Sigmoid colon (tissue), 6 donors: ENCODE measurements at regions not wholly inside any gene's neighbourhood (a gene's known extent, or its start where the extent isn't known, plus 50 kb on each side); places are given as distances from the start of the nearest gene placed in this dataset.

Experiments
- DNase-seq: peaks from one replicate; pipeline ENCODE4 v3.0.0-alpha.2; 2019
- H3K27ac ChIP-seq, 4 donors: fragments of 200-600 bp; sonication (generic); one replicate each; pipeline ENCODE4 v1.5.1; 2016 to 2019; ENCODE audit warnings: mild to moderate bottlenecking in 1 of 4
- H3K27me3 ChIP-seq, 3 donors: fragments of 200-600 bp; sonication (generic); one replicate each; pipeline ENCODE4 v1.5.1; 2019; ENCODE audit warnings: mild to moderate bottlenecking in 1 of 3
- H3K36me3 ChIP-seq, 4 donors: fragments of 200-600 bp; sonication (generic); one replicate each; pipeline ENCODE4 v1.5.1; 2016 to 2019
- H3K4me1 ChIP-seq, 4 donors: fragments of 200-600 bp; sonication (generic); one replicate each; pipeline ENCODE4 v1.5.1; 2017 to 2019
- H3K4me3 ChIP-seq, 4 donors: fragments of 200-600 bp; sonication (generic); one replicate each; pipeline ENCODE4 v1.5.1; 2017 to 2019; ENCODE audit warnings: mild to moderate bottlenecking in 2 of 4, moderate library complexity in 1 of 4
- H3K9me3 ChIP-seq, 4 donors: fragments of 200-600 bp in 3 of 4; sonication (generic) in 3 of 4; one replicate each; pipeline versions ENCODE4 v1.5.1 to v1.6.1; 2013 to 2019
- EP300 ChIP-seq, 4 donors: sonication (generic); formaldehyde crosslinking; IDR thresholded peaks; one replicate each; pipeline ENCODE4 v1.6.1; 2017; ENCODE audit warnings: antibody characterized with exemption in 4 of 4
- POLR2A ChIP-seq, 2 donors: fragments of 450-650 bp; IDR thresholded peaks; one replicate each; pipeline ENCODE4 v1.6.1; 2016; ENCODE audit warnings: antibody characterized with exemption in 2 of 2, mild to moderate bottlenecking in 2 of 2, moderate library complexity in 2 of 2
- POLR2AphosphoS5 ChIP-seq, 4 donors: sonication (generic); formaldehyde crosslinking; IDR thresholded peaks; one replicate each; pipeline ENCODE4 v1.6.1; 2017; ENCODE audit warnings: antibody characterized with exemption in 4 of 4
- WGBS, 2 donors: extraction: QIAGEN DNeasy Blood & Tissue Kit; methylation state at CpG; one replicate each; pipeline ENCODE4 v1.1.7; 2013; 5-methylcytosine and 5-hydroxymethylcytosine counted together
- intact Hi-C: fragments of 100-400 bp; cut with DNase I; formaldehyde crosslinking; loops from one replicate; pipeline ENCODE4 v1.15.1; 2023
- TF ChIP-seq, protein P1 (sequence below), 4 experiments: fragments of 450-650 bp in 3 of 4; fragments of 200-600 bp in 1 of 4; IDR thresholded peaks; one replicate each; pipeline ENCODE4 v1.5.1; 2016 to 2019; ENCODE audit warnings: antibody characterized with exemption in 4 of 4, mild to moderate bottlenecking in 3 of 4, moderate library complexity in 2 of 4
- donor health status: healthy with polysubstance abuse.
- donor health status: healthy.

DNA sequence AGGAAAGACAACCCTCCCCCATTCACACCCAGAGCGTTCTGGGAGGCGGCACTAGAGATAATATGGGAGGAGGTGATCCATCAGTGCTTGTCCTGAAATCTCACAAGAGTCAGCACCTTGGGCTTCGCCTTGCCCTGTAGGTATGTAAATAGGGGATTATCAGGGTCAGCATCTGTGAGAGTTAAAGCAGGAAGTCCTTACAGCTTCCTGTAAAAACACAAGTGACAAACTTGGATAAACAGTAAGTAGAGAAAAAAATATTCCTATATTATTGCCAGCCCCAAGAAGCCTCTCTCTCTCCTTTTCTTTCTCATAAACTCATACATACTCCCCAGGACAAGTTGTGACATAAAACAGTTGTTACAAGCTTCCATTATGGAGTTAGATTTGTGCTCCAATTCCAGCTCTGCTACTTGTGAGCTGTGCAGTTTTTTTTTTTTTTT is 187.7 kb downstream of the MAF start:
- peak in 2 of 4 donors; percentile 48 to 64 for TF ChIP-seq POLR2AphosphoS5 (IDR thresholded peaks at IDR 0.05)
- TF ChIP-seq EP300 (IDR thresholded peaks at IDR 0.05): no peak
- 70 to 89% methylated on average over 3 of the region's 3 CpGs for WGBS, 2 donors
- Histone ChIP-seq H3K4me3 (no peak overlapping the region), H3K27ac (peak overlapping the region in 1 of 4 donors; percentile 17), H3K4me1 (peaks cover 0 to 10% (median 0%) of the 10 kb centered on the region in 4 donors), H3K9me3 (no peaks in the 10 kb centered on the region), H3K36me3 (no peaks in the 10 kb centered on the region), H3K27me3 (no peaks in the 10 kb centered on the region)
- no peak for DNase-seq
- intact Hi-C loops: no loop called here

GRCh38 chr16:79411805-79412204 is 188.7 kb downstream of the MAF start:
- Histone ChIP-seq H3K27me3 (no peaks in the 10 kb centered on the region), H3K4me1 (peaks cover 0 to 10% (median 0%) of the 10 kb centered on the region in 4 donors), H3K27ac (no peak overlapping the region), H3K9me3 (no peaks in the 10 kb centered on the region), H3K4me3 (no peak overlapping the region), H3K36me3 (no peaks in the 10 kb centered on the region)
- no peak for DNase-seq
- 80 to 89% methylated on average over 4 of the region's 4 CpGs for WGBS, 2 donors
- TF ChIP-seq EP300 (IDR thresholded peaks at IDR 0.05): no peak
- TF ChIP-seq, protein P1, sequence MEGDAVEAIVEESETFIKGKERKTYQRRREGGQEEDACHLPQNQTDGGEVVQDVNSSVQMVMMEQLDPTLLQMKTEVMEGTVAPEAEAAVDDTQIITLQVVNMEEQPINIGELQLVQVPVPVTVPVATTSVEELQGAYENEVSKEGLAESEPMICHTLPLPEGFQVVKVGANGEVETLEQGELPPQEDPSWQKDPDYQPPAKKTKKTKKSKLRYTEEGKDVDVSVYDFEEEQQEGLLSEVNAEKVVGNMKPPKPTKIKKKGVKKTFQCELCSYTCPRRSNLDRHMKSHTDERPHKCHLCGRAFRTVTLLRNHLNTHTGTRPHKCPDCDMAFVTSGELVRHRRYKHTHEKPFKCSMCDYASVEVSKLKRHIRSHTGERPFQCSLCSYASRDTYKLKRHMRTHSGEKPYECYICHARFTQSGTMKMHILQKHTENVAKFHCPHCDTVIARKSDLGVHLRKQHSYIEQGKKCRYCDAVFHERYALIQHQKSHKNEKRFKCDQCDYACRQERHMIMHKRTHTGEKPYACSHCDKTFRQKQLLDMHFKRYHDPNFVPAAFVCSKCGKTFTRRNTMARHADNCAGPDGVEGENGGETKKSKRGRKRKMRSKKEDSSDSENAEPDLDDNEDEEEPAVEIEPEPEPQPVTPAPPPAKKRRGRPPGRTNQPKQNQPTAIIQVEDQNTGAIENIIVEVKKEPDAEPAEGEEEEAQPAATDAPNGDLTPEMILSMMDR (IDR thresholded peaks at IDR 0.05): no peak
- TF ChIP-seq POLR2A (IDR thresholded peaks at IDR 0.05): no peak
- TF ChIP-seq POLR2AphosphoS5 (IDR thresholded peaks at IDR 0.05): no peak
- intact Hi-C loops: no loop called here

- TF ChIP-seq POLR2AphosphoS5 (IDR thresholded peaks at IDR 0.05): no peak
- TF ChIP-seq POLR2A (IDR thresholded peaks at IDR 0.05): no peak
- TF ChIP-seq, protein P1 (IDR thresholded peaks at IDR 0.05): no peak
- no peak for TF ChIP-seq EP300 (IDR thresholded peaks at IDR 0.05)
- no peak for DNase-seq
- Histone ChIP-seq H3K4me3 (no peak overlapping the region), H3K27me3 (no peaks in the 10 kb centered on the region), H3K36me3 (no peaks in the 10 kb centered on the region), H3K4me1 (peaks cover 0 to 10% (median 0%) of the 10 kb centered on the region in 4 donors), H3K9me3 (no peaks in the 10 kb centered on the region), H3K27ac (no peak overlapping the region)
- intact Hi-C loops: no loop called here
Measured at GRCh38 chr16:79411357-79411756, 189.2 kb downstream of the MAF start.

- no peak overlapping the region for H3K4me3 ChIP-seq
- no peak overlapping the region for H3K27ac ChIP-seq
- DNase-seq: no peak
- no peaks in the 10 kb centered on the region for H3K36me3 ChIP-seq
- H3K4me1 ChIP-seq: peaks cover 0 to 10% (median 0%) of the 10 kb centered on the region in 4 donors
- no peaks in the 10 kb centered on the region for H3K9me3 ChIP-seq
- TF ChIP-seq POLR2A (IDR thresholded peaks at IDR 0.05): no peak
- no peak for TF ChIP-seq POLR2AphosphoS5 (IDR thresholded peaks at IDR 0.05)
- TF ChIP-seq, protein P1 (IDR thresholded peaks at IDR 0.05): no peak
- no peak for TF ChIP-seq EP300 (IDR thresholded peaks at IDR 0.05)
- WGBS, 2 donors: 74 to 88% methylated on average over 9 of the region's 9 CpGs
- no peaks in the 10 kb centered on the region for H3K27me3 ChIP-seq
- intact Hi-C loops: no loop called here
Measured at GRCh38 chr16:79409978-79410377, 190.6 kb downstream of the MAF start.

GRCh38 chr16:79408355-79408754 is 192.2 kb downstream of the MAF start:
- Histone ChIP-seq H3K4me1 (peaks cover 0 to 10% (median 0%) of the 10 kb centered on the region in 4 donors), H3K27ac (no peak overlapping the region), H3K9me3 (no peaks in the 10 kb centered on the region), H3K4me3 (no peak overlapping the region), H3K36me3 (no peaks in the 10 kb centered on the region), H3K27me3 (no peaks in the 10 kb centered on the region)
- no peak for DNase-seq
- 90 to 93% methylated on average over 6 of the region's 6 CpGs for WGBS, 2 donors
- TF ChIP-seq, protein P1 (IDR thresholded peaks at IDR 0.05): no peak
- no peak for TF ChIP-seq POLR2AphosphoS5 (IDR thresholded peaks at IDR 0.05)
- no peak for TF ChIP-seq POLR2A (IDR thresholded peaks at IDR 0.05)
- TF ChIP-seq EP300 (IDR thresholded peaks at IDR 0.05): no peak
- intact Hi-C loops: no loop called here
